Keratinocyte (primary cell): ENCODE measurements at regions not wholly inside any gene's neighbourhood (a gene's known extent, or its start where the extent isn't known, plus 50 kb on each side); places are given as distances from the start of the nearest gene placed in this dataset.

ENCODE experiments used
- EZH2 ChIP-seq: IDR thresholded peaks from one replicate; pipeline ENCODE4 v1.6.1; 2012; ENCODE audit warnings: inconsistent platforms, mild to moderate bottlenecking, low read length, moderate library complexity
- TF ChIP-seq, protein P1 (sequence below), 3 experiments: IDR thresholded peaks in 1 of 3; conservative IDR thresholded peaks in 1 of 3; optimal IDR thresholded peaks in 1 of 3; 2 replicates in 2 of 3; 3 replicates in 1 of 3; pipeline versions ENCODE3 to v1.5.1; 2011; ENCODE audit warnings: low read length in 3 of 3, mild to moderate bottlenecking in 3 of 3, moderate library complexity in 2 of 3, control low read depth in 1 of 3, inconsistent platforms in 1 of 3; ENCODE audit not compliant: insufficient read depth in 2 of 3; ENCODE audit errors: extremely low read depth in 1 of 3

DNA sequence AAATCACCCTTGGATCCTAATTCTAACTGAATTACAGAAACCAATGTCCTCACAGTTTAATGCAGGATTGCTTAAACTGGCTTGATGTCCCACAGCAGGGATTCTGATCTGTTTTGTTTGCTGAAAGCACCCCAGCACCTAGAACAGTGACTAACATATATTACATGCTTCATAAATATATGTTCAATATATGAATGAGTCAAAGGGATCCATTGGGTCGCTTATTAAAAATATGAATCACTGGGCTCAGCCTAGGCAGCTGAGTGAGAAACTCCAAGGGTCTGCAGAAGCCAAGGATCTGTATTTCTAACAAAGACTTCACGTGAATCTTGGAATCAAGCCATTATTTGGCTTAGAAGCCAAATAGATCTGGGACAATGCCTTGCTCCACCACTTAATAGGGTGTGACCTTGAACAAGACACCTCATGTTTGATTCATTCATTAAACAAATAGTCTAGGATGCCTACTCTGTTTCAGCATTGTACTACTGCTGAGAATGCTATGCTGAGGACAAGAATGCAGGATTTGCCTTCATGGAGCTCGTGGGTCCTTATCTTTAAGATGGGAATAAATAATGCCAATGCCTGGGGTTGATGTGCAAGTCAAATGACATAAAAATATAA lies 103.4 kb upstream of the DLX6 start:
- TF ChIP-seq, protein P1, sequence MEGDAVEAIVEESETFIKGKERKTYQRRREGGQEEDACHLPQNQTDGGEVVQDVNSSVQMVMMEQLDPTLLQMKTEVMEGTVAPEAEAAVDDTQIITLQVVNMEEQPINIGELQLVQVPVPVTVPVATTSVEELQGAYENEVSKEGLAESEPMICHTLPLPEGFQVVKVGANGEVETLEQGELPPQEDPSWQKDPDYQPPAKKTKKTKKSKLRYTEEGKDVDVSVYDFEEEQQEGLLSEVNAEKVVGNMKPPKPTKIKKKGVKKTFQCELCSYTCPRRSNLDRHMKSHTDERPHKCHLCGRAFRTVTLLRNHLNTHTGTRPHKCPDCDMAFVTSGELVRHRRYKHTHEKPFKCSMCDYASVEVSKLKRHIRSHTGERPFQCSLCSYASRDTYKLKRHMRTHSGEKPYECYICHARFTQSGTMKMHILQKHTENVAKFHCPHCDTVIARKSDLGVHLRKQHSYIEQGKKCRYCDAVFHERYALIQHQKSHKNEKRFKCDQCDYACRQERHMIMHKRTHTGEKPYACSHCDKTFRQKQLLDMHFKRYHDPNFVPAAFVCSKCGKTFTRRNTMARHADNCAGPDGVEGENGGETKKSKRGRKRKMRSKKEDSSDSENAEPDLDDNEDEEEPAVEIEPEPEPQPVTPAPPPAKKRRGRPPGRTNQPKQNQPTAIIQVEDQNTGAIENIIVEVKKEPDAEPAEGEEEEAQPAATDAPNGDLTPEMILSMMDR (optimal IDR thresholded peaks at IDR 0.05 in 1 of 3, IDR thresholded peaks at IDR 0.05 in 1 of 3, conservative IDR thresholded peaks at IDR 0.05 in 1 of 3; ENCODE audit: extremely low read depth in 1 of 3, insufficient read depth in 2 of 3, low read length in 3 of 3) = no peak
- no peak for TF ChIP-seq EZH2
